Ascending aorta (tissue), 2 donors: ENCODE measurements at regions not wholly inside any gene's neighbourhood (a gene's known extent, or its start where the extent isn't known, plus 50 kb on each side); places are given as distances from the start of the nearest gene placed in this dataset.
A peak's percentile ranks its signal among the peaks of the same experiment; 100 is the strongest.

Experiments
- DNase-seq, 2 donors: peaks; one replicate each; pipeline ENCODE4 v3.0.0-alpha.2; 2019; ENCODE audit warnings: low spot score in 2 of 2
- H3K27ac ChIP-seq, 2 donors: fragments of 200-600 bp; sonication (generic); one replicate each; pipeline ENCODE4 v1.5.1; 2016 to 2017; ENCODE audit warnings: mild to moderate bottlenecking in 1 of 2
- H3K27me3 ChIP-seq: fragments of 200-600 bp; sonication (generic); one replicate; pipeline ENCODE4 v1.5.1; 2017
- H3K36me3 ChIP-seq, 2 donors: fragments of 200-600 bp; sonication (generic); one replicate each; pipeline ENCODE4 v1.5.1; 2016
- H3K4me1 ChIP-seq, 2 donors: fragments of 200-600 bp; sonication (generic); one replicate each; pipeline ENCODE4 v1.5.1; 2016 to 2017; ENCODE audit warnings: mild to moderate bottlenecking in 1 of 2
- H3K4me3 ChIP-seq, 2 donors: fragments of 200-600 bp; sonication (generic); one replicate each; pipeline ENCODE4 v1.5.1; 2016 to 2017; ENCODE audit warnings: mild to moderate bottlenecking in 1 of 2
- H3K9me3 ChIP-seq, 2 donors: fragments of 200-600 bp; sonication (generic); one replicate each; pipeline ENCODE4 v1.5.1; 2016
- CTCF ChIP-seq, 3 experiments: fragments of 200-600 bp in 2 of 3; fragments of 450-650 bp in 1 of 3; sonication (generic) in 2 of 3; IDR thresholded peaks; one replicate each; pipeline ENCODE4 v1.5.1; 2016 to 2019; ENCODE audit warnings: antibody characterized with exemption in 3 of 3, mild to moderate bottlenecking in 1 of 3, moderate library complexity in 1 of 3
- intact Hi-C: fragments of 100-400 bp; cut with DNase I; formaldehyde crosslinking; loops from one replicate; pipeline ENCODE4 v1.15.1; 2023

- H3K4me1 ChIP-seq, result peaks cover 4 to 15% of the 10 kb centered on the region in 2 donors
- intact Hi-C loops, result loop anchor here (10.0 kb wide), 2 partner anchors 195 to 525 kb away; no protein-coding TSS in a partner anchor
Observed at GRCh38 chr1:227429447-227430359, 111.4 kb upstream of the CDC42BPA start.

GRCh38 chr1:227428803-227429202 is 110.5 kb upstream of the CDC42BPA start:
- peak overlapping the region; percentile 64 to 70 for H3K27ac ChIP-seq
- no peak for TF ChIP-seq CTCF (IDR thresholded peaks at IDR 0.05)
- no peaks in the 10 kb centered on the region for H3K9me3 ChIP-seq
- peaks cover 4 to 15% of the 10 kb centered on the region in 2 donors for H3K4me1 ChIP-seq
- H3K27me3 ChIP-seq, result no peaks in the 10 kb centered on the region
- intact Hi-C loops, result no loop called here
- peak overlapping the region in 1 of 2 donors; percentile 4 for H3K4me3 ChIP-seq
- H3K36me3 ChIP-seq, result no peaks in the 10 kb centered on the region
- DNase-seq, result no peak

More at GRCh38 chr1:227429447-227430359, 111.4 kb upstream of the CDC42BPA start:
- no peak for DNase-seq
- TF ChIP-seq CTCF (IDR thresholded peaks at IDR 0.05), result no peak
- H3K9me3 ChIP-seq, result no peaks in the 10 kb centered on the region
- H3K27me3 ChIP-seq, result no peaks in the 10 kb centered on the region
- peak overlapping the region; percentile 64 to 70 for H3K27ac ChIP-seq
- no peak overlapping the region for H3K4me3 ChIP-seq
- no peaks in the 10 kb centered on the region for H3K36me3 ChIP-seq

- no peak for TF ChIP-seq CTCF (IDR thresholded peaks at IDR 0.05)
- no peak for DNase-seq
- Histone ChIP-seq H3K36me3 (no peaks in the 10 kb centered on the region), H3K27me3 (no peaks in the 10 kb centered on the region), H3K4me3 (no peak overlapping the region), H3K9me3 (no peaks in the 10 kb centered on the region), H3K27ac (no peak overlapping the region), H3K4me1 (peaks cover 4 to 15% of the 10 kb centered on the region in 2 donors)
- intact Hi-C loops, result no loop called here
Observed at GRCh38 chr1:227427411-227427810, 109.1 kb upstream of the CDC42BPA start.

- intact Hi-C loops, result no loop called here
- no peak for TF ChIP-seq CTCF (IDR thresholded peaks at IDR 0.05)
Observed at GRCh38 chr1:227424953-227425352, 106.7 kb upstream of the CDC42BPA start.

GRCh38 chr1:227424159-227424680 is 105.9 kb upstream of the CDC42BPA start:
- no peaks in the 10 kb centered on the region for H3K27me3 ChIP-seq
- no peak overlapping the region for H3K4me3 ChIP-seq
- H3K4me1 ChIP-seq, result peaks cover 2 to 4% of the 10 kb centered on the region in 2 donors
- no peak for TF ChIP-seq CTCF (IDR thresholded peaks at IDR 0.05)
- DNase-seq, result no peak
- intact Hi-C loops, result no loop called here
- H3K9me3 ChIP-seq, result no peaks in the 10 kb centered on the region
- no peak overlapping the region for H3K27ac ChIP-seq
- no peaks in the 10 kb centered on the region for H3K36me3 ChIP-seq

More at GRCh38 chr1:227424953-227425352, 106.7 kb upstream of the CDC42BPA start:
- Histone ChIP-seq H3K27ac (no peak overlapping the region), H3K36me3 (no peaks in the 10 kb centered on the region), H3K4me3 (no peak overlapping the region), H3K9me3 (no peaks in the 10 kb centered on the region), H3K27me3 (no peaks in the 10 kb centered on the region), H3K4me1 (peaks cover 4 to 7% of the 10 kb centered on the region in 2 donors)
- no peak for DNase-seq
